Mesendoderm (in vitro differentiated cells): ENCODE measurements at regions not wholly inside any gene's neighbourhood (a gene's known extent, or its start where the extent isn't known, plus 50 kb on each side); places are given as distances from the start of the nearest gene placed in this dataset.

Source experiments
- DNase-seq: peaks from one replicate; pipeline ENCODE4 v3.0.0; 2013
- H2AK5ac ChIP-seq: 2 replicates; pipeline ENCODE4 v1.6.1; 2013; ENCODE audit warnings: low read length, inconsistent platforms
- H2BK120ac ChIP-seq: 2 replicates; pipeline ENCODE4 v1.6.1; 2013; ENCODE audit warnings: low read depth, mild to moderate bottlenecking, low read length, moderate library complexity, mixed read lengths
- H2BK15ac ChIP-seq: replicated peaks from 2 replicates; pipeline ENCODE4 v1.6.1; 2013; ENCODE audit warnings: low read depth, mild to moderate bottlenecking, moderate library complexity
- H2BK5ac ChIP-seq: 2 replicates; pipeline ENCODE4 v1.6.1; 2013; ENCODE audit warnings: low read length, inconsistent platforms
- H3K18ac ChIP-seq: 2 replicates; pipeline ENCODE4 v1.6.1; 2013; ENCODE audit warnings: mild to moderate bottlenecking, low read length, mixed read lengths
- H3K23ac ChIP-seq: one replicate; pipeline ENCODE4 v1.6.1; 2013; ENCODE audit warnings: low read length
- H3K27ac ChIP-seq: 2 replicates; pipeline ENCODE4 v1.5.1; 2013; ENCODE audit warnings: low read depth, mild to moderate bottlenecking, inconsistent platforms, low read length, moderate library complexity
- H3K27me3 ChIP-seq: 2 replicates; pipeline ENCODE4 v1.6.1; 2013; ENCODE audit warnings: low read length, control low read depth, mild to moderate bottlenecking, inconsistent platforms; ENCODE audit not compliant: insufficient read depth, poor library complexity
- H3K36me3 ChIP-seq: 2 replicates; pipeline ENCODE4 v1.6.1; 2013; ENCODE audit warnings: low read length, inconsistent platforms; ENCODE audit not compliant: control insufficient read depth, insufficient read depth
- H3K4ac ChIP-seq: one replicate; pipeline ENCODE4 v1.6.1; 2013; ENCODE audit warnings: low read depth, mild to moderate bottlenecking, low read length, moderate library complexity
- H3K4me1 ChIP-seq: 2 replicates; pipeline ENCODE4 v1.6.1; 2013; ENCODE audit warnings: low read depth, low read length, inconsistent platforms; ENCODE audit not compliant: control insufficient read depth
- H3K4me2 ChIP-seq: 2 replicates; pipeline ENCODE4 v1.6.1; 2013; ENCODE audit warnings: low read length
- H3K4me3 ChIP-seq: 2 replicates; pipeline ENCODE4 v1.5.1; 2013; ENCODE audit warnings: mild to moderate bottlenecking, low read length
- H3K56ac ChIP-seq: one replicate; pipeline ENCODE4 v1.6.1; 2013; ENCODE audit warnings: low read length
- H3K79me1 ChIP-seq: 2 replicates; pipeline ENCODE4 v1.6.1; 2013; ENCODE audit warnings: low read length, inconsistent platforms
- H3K79me2 ChIP-seq: 2 replicates; pipeline ENCODE4 v1.6.1; 2013; ENCODE audit warnings: mild to moderate bottlenecking, low read length; ENCODE audit not compliant: control insufficient read depth, insufficient read depth
- H3K9ac ChIP-seq: 2 replicates; pipeline ENCODE4 v1.6.1; 2013; ENCODE audit warnings: low read length, inconsistent platforms
- H4K5ac ChIP-seq: one replicate; pipeline ENCODE4 v1.6.1; 2013; ENCODE audit warnings: low read length
- H4K8ac ChIP-seq: one replicate; pipeline ENCODE4 v1.6.1; 2013; ENCODE audit warnings: low read depth, mild to moderate bottlenecking, control low read depth, low read length, moderate library complexity
- WGBS: extraction: QIAGEN DNeasy Blood & Tissue Kit; methylation state at CpG from one replicate; pipeline ENCODE4 v1.1.7; 2013; ENCODE audit warnings: low lambda C conversion rate, missing lambda C conversion rate; ENCODE audit not compliant: insufficient coverage; ENCODE audit errors: extremely low coverage; 5-methylcytosine and 5-hydroxymethylcytosine counted together

DNA sequence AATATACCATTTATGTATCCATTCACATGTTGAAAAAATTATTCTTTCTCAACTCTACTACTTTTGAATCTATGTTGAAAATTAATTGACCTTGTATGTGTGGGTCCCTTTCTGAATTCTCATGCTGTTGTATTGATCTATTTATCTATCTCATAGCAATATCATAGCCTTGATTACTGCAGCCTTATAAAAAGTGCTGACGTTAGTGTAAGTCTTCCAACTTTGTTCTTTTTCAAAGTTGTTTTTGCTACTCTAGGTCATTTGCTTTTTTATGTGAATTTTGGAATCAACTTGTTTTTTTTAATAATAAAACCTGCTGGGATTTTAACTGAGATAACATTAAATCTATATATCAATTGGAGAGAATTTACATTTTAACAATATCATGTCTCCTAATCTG, 52.2 kb upstream of the PAX3 start:
- Histone ChIP-seq H3K27me3 (no peaks in the 10 kb centered on the region), H3K4ac (no peak overlapping the region), H4K5ac (no peak overlapping the region), H4K8ac (no peak overlapping the region), H2AK5ac (no peak overlapping the region), H3K27ac (no peak overlapping the region), H3K79me1 (no peaks in the 10 kb centered on the region), H3K4me2 (no peak overlapping the region), H3K56ac (no peak overlapping the region), H3K9ac (no peak overlapping the region), H2BK5ac (no peak overlapping the region), H3K4me1 (no peaks in the 10 kb centered on the region), H3K79me2 (no peaks in the 10 kb centered on the region), H3K36me3 (no peaks in the 10 kb centered on the region), H3K23ac (no peak overlapping the region), H2BK15ac (no peak overlapping the region), H3K18ac (no peak overlapping the region), H2BK120ac (no peak overlapping the region), H3K4me3 (no peak overlapping the region)
- WGBS: no CpG with 5 or more reads among the region's 1 CpG
- DNase-seq: no peak

- Histone ChIP-seq H3K18ac (no peak overlapping the region), H3K27me3 (no peaks in the 10 kb centered on the region), H3K23ac (no peak overlapping the region), H3K4me2 (no peak overlapping the region), H4K8ac (no peak overlapping the region), H3K56ac (no peak overlapping the region), H2BK5ac (no peak overlapping the region), H2AK5ac (no peak overlapping the region), H3K4me3 (no peak overlapping the region), H3K79me1 (no peaks in the 10 kb centered on the region), H2BK120ac (no peak overlapping the region), H4K5ac (no peak overlapping the region), H3K4me1 (no peaks in the 10 kb centered on the region), H3K4ac (no peak overlapping the region), H3K9ac (no peak overlapping the region), H3K27ac (no peak overlapping the region), H3K36me3 (no peaks in the 10 kb centered on the region), H2BK15ac (no peak overlapping the region), H3K79me2 (no peaks in the 10 kb centered on the region)
- DNase-seq: no peak
- no CpG with 5 or more reads among the region's 4 CpGs for WGBS
These were observed 54.2 kb upstream of the PAX3 start for GRCh38 chr2:222352981-222353380.

DNA sequence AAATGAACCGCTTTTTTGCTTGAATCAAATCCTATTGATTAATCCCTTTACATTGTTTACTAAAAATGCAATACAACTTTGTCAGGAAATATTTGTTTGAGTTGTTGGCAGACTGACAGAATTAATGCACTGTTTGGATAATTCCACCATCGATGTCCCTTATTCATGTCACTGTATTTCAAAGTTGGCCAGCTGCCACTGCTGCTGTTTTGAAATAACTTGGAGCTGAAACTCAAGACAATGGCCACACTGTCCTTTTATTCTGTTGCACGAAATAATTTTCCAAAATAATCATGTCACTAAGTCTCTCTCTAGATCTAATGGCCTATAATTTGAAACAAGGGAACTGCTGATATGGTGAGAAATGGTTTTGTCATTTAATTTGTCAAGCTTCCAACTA, 55.2 kb upstream of the PAX3 start:
- Histone ChIP-seq H3K23ac (no peak overlapping the region), H4K8ac (no peak overlapping the region), H4K5ac (no peak overlapping the region), H3K4me1 (no peaks in the 10 kb centered on the region), H3K4me2 (no peak overlapping the region), H2BK5ac (no peak overlapping the region), H3K27ac (no peak overlapping the region), H3K4ac (no peak overlapping the region), H3K4me3 (no peak overlapping the region), H3K79me2 (no peaks in the 10 kb centered on the region), H3K56ac (no peak overlapping the region), H2AK5ac (no peak overlapping the region), H2BK120ac (no peak overlapping the region), H3K18ac (no peak overlapping the region), H3K9ac (no peak overlapping the region), H3K27me3 (no peaks in the 10 kb centered on the region), H3K36me3 (no peaks in the 10 kb centered on the region), H3K79me1 (no peaks in the 10 kb centered on the region), H2BK15ac (no peak overlapping the region)
- no CpG with 5 or more reads among the region's 3 CpGs for WGBS
- no peak for DNase-seq

DNA sequence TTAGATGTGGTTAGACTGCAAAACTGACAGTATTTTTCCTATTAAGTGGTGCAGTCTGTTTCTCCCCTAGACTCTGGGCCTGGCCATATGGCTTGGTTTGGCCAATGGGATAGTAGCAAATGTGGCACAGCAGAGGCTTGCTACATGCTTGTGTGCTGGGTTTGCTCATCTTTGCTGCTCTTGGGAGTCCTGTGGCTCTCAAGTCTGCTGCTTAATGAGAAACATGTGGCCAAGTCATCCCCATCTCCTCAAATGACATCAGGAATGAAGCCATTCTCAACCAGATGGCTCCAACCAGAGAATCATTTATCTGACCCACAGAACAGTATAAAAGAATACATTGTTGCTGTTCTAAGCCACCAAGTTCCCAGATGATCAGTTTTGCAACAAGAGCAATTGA, 57.1 kb upstream of the PAX3 start:
- no peak overlapping the region for H3K27ac ChIP-seq
- no peaks in the 10 kb centered on the region for H3K79me2 ChIP-seq
- no peak overlapping the region for H3K18ac ChIP-seq
- no peaks in the 10 kb centered on the region for H3K36me3 ChIP-seq
- no peak overlapping the region for H2AK5ac ChIP-seq
- H4K5ac ChIP-seq: no peak overlapping the region
- no peak overlapping the region for H3K9ac ChIP-seq
- H2BK15ac ChIP-seq: no peak overlapping the region
- no peak overlapping the region for H4K8ac ChIP-seq
- no peak for DNase-seq
- no peak overlapping the region for H3K4ac ChIP-seq
- no peak overlapping the region for H2BK120ac ChIP-seq
- no peak overlapping the region for H3K23ac ChIP-seq
- no peaks in the 10 kb centered on the region for H3K4me1 ChIP-seq
- no peak overlapping the region for H3K56ac ChIP-seq
- H3K4me2 ChIP-seq: no peak overlapping the region
- no peak overlapping the region for H3K4me3 ChIP-seq
- no peaks in the 10 kb centered on the region for H3K79me1 ChIP-seq
- H3K27me3 ChIP-seq: no peaks in the 10 kb centered on the region
- no peak overlapping the region for H2BK5ac ChIP-seq

DNA sequence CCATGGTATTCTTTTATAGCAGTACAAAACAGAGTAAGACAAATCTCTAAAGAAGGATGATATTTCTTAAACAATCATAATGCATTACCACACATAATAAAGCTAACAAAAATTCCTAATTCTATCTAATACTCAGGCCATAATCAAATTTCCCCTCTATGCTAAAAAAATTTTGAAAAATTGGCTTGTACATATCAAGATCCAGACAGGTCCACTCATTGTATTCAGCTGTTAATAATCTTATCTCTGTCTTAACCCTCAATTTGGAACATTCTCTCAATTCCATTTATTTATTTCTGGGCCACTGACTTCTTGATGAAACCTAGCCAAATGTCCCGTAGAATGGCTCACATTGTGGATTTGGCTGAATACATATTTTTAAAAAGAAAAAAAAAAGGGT, 59.1 kb upstream of the PAX3 start:
- Histone ChIP-seq H3K56ac (no peak overlapping the region), H3K4me2 (no peak overlapping the region), H3K18ac (no peak overlapping the region), H3K27ac (no peak overlapping the region), H3K79me1 (no peaks in the 10 kb centered on the region), H3K36me3 (no peaks in the 10 kb centered on the region), H3K4ac (no peak overlapping the region), H4K5ac (no peak overlapping the region), H3K4me1 (no peaks in the 10 kb centered on the region), H3K79me2 (no peaks in the 10 kb centered on the region), H3K4me3 (no peak overlapping the region), H2AK5ac (no peak overlapping the region), H2BK5ac (no peak overlapping the region), H2BK15ac (no peak overlapping the region), H3K27me3 (no peaks in the 10 kb centered on the region), H3K9ac (no peak overlapping the region), H4K8ac (no peak overlapping the region), H3K23ac (no peak overlapping the region), H2BK120ac (no peak overlapping the region)
- WGBS: no CpG with 5 or more reads among the region's 1 CpG
- DNase-seq: no peak

DNA sequence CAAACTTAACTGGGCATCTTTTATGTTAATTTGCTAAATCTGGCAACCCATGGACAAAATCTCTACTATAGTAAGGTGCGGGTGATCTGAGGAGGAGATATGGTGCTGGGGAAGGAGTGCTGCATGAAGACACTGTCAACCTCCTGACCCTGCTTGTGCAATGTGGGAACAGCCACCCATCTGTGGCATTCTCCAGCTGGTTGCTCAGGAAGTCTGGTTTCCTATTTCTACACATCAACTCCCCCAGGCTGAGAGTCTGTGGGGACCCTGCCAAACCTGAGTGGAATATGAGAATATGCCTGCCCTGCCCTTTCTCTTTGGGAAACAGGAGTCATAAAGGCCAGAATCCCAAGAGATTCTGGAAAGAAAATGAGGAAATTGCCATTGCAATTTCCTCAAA, 60.1 kb upstream of the PAX3 start:
- H3K4me3 ChIP-seq: no peak overlapping the region
- no peak overlapping the region for H3K4me2 ChIP-seq
- H4K5ac ChIP-seq: no peak overlapping the region
- no peaks in the 10 kb centered on the region for H3K4me1 ChIP-seq
- no CpG with 5 or more reads among the region's 1 CpG for WGBS
- H3K36me3 ChIP-seq: no peaks in the 10 kb centered on the region
- H3K18ac ChIP-seq: no peak overlapping the region
- H3K79me1 ChIP-seq: no peaks in the 10 kb centered on the region
- H3K23ac ChIP-seq: no peak overlapping the region
- H2BK15ac ChIP-seq: no peak overlapping the region
- no peak overlapping the region for H3K56ac ChIP-seq
- no peak for DNase-seq
- H3K79me2 ChIP-seq: no peaks in the 10 kb centered on the region
- H4K8ac ChIP-seq: no peak overlapping the region
- no peak overlapping the region for H2BK5ac ChIP-seq
- no peak overlapping the region for H3K4ac ChIP-seq
- no peak overlapping the region for H3K9ac ChIP-seq
- H3K27ac ChIP-seq: no peak overlapping the region
- no peak overlapping the region for H2AK5ac ChIP-seq
- no peak overlapping the region for H2BK120ac ChIP-seq
- no peaks in the 10 kb centered on the region for H3K27me3 ChIP-seq
